Medulla oblongata (tissue), 1 donor: ENCODE measurements at regions not wholly inside any gene's neighbourhood (a gene's known extent, or its start where the extent isn't known, plus 50 kb on each side); places are given as distances from the start of the nearest gene placed in this dataset.
"Not testable (repeated sequence)": the region's sequence is repeated elsewhere in the genome, so short reads cannot be mapped to it uniquely, and the experiment has no call there.

Experiments used
- DNase-seq: peaks from one replicate; pipeline ENCODE4 v3.0.0-alpha.2; 2015; ENCODE audit errors: extremely low spot score

- no peak for DNase-seq
Measured at GRCh38 chr1:5150191-5150590, 495.8 kb downstream of the AJAP1 start.

GRCh38 chr1:5147806-5148205 is 493.4 kb downstream of the AJAP1 start:
- no peak for DNase-seq

- no peak for DNase-seq
Measured at GRCh38 chr1:5142389-5142788, 488.0 kb downstream of the AJAP1 start.

GRCh38 chr1:5141750-5142149 is 487.3 kb downstream of the AJAP1 start:
- DNase-seq = no peak

- DNase-seq = no peak
Measured at GRCh38 chr1:5140962-5141361, 486.6 kb downstream of the AJAP1 start.

GRCh38 chr1:5140136-5140535 is 485.7 kb downstream of the AJAP1 start:
- DNase-seq = no peak

GRCh38 chr1:5129746-5130355 is 475.4 kb downstream of the AJAP1 start:
- DNase-seq = no peak

GRCh38 chr1:5125208-5125607 is 470.8 kb downstream of the AJAP1 start:
- no peak for DNase-seq

- DNase-seq = no peak
Measured at GRCh38 chr1:5120559-5120958, 466.1 kb downstream of the AJAP1 start.

GRCh38 chr1:5119366-5120234 is 465.2 kb downstream of the AJAP1 start:
- DNase-seq = peak; percentile 12

- DNase-seq = not testable (repeated sequence)
Measured at GRCh38 chr1:5118771-5119170, 464.4 kb downstream of the AJAP1 start.

GRCh38 chr1:5118292-5118691 is 463.9 kb downstream of the AJAP1 start:
- not testable (repeated sequence) for DNase-seq

- no peak for DNase-seq
Measured at GRCh38 chr1:5111581-5111980, 457.2 kb downstream of the AJAP1 start.

GRCh38 chr1:5110508-5110907 is 456.1 kb downstream of the AJAP1 start:
- no peak for DNase-seq

GRCh38 chr1:5109633-5110032 is 455.2 kb downstream of the AJAP1 start:
- DNase-seq = no peak

GRCh38 chr1:5108740-5109139 is 454.3 kb downstream of the AJAP1 start:
- DNase-seq = no peak

GRCh38 chr1:5105744-5106143 is 451.3 kb downstream of the AJAP1 start:
- no peak for DNase-seq

GRCh38 chr1:5099558-5099957 is 445.1 kb downstream of the AJAP1 start:
- DNase-seq = no peak

GRCh38 chr1:5098981-5099385 is 444.6 kb downstream of the AJAP1 start:
- DNase-seq = no peak

GRCh38 chr1:5093042-5093441 is 438.6 kb downstream of the AJAP1 start:
- no peak for DNase-seq

GRCh38 chr1:5084676-5085075 is 430.3 kb downstream of the AJAP1 start:
- no peak for DNase-seq

GRCh38 chr1:5067246-5067645 is 412.8 kb downstream of the AJAP1 start:
- no peak for DNase-seq

- DNase-seq = no peak
Measured at GRCh38 chr1:5053744-5054143, 399.3 kb downstream of the AJAP1 start.
